SKM-1 treated with dmso at 0.1 percent for 144 hours (cell line): ENCODE measurements at regions not wholly inside any gene's neighbourhood (a gene's known extent, or its start where the extent isn't known, plus 50 kb on each side); places are given as distances from the start of the nearest gene placed in this dataset.

Source experiments
- DNase-seq: peaks from one replicate; lab custom pipeline; 2025; ENCODE audit not compliant: unreplicated experiment; lab: John Stamatoyannopoulos, UW

DNA sequence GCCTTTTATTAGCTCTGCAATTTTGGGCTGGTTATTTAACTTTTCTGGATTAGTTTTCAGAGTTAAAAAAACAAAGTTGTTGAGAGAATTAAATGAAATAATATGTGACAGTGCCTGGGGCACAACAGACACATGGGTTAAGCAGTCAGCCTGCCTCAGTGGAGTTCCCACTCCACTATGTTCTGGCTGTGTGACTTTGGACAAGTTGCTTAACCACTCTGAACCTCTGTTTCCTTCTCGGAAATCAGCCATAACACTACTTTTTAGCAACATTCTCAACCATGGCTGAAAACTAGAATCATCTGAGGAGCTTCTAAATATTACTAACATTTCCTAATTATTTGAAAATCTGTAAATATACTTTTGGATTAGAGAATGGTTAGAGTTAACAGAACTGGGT, 56.5 kb upstream of the SLC6A11 start:
- no peak for DNase-seq

DNA sequence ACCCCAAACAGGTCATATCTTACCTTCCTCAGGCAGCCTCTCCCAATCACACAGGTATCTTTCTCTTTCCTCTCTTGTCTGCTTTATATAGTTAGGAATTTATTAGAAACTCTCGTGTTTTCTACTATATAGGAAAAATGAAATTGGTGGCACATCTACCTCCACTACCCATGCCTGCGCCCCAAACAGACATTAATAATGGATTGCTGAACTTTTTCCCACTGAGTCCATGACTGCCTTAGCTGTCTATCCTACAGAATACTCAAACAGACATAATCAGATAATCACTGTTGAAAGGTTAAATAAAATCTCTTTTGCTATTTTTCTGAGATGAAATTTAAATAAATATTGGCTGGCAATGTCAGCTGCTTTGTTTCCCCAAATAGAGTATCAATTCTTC, 55.8 kb upstream of the SLC6A11 start:
- no peak for DNase-seq

DNA sequence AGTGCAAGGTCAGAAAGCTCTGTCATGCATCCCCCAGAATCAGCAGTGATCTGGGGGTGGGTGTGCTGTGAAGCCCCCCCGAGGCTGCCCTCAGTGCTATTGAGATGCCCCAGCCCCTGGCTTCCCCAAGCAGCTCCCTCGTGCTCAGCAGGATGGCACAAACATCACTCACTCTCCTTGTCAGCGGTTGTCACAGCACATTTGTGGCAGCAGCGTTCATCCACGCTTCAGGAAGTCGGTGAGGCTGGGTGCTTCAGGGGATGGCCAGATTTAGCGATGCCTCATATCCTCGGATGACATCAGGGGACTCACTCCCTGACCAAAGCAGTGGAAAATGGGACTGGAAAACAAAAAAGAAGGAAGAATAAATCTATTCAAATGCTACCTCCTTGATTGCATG, 54.4 kb upstream of the SLC6A11 start:
- no peak for DNase-seq

DNA sequence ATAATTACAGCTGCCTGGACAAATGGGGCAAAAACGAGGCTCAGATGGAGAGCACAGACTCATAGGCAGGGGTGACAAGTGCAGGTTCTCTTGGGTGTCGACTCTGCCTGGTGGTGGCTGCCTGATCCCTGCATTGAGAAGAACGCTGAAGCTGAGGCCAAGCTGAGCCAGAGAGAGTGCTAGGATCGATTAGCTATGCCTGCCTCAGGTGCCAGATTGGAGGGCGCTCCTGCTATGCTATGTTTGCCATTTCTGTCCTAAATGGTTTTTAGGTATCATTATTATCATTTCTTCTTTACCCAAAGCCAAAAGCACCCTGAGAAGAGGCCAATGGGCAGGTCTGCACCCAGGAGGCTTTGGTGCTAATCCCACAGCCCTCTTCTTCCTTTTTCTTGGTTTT, 53.9 kb upstream of the SLC6A11 start:
- DNase-seq: no peak

DNA sequence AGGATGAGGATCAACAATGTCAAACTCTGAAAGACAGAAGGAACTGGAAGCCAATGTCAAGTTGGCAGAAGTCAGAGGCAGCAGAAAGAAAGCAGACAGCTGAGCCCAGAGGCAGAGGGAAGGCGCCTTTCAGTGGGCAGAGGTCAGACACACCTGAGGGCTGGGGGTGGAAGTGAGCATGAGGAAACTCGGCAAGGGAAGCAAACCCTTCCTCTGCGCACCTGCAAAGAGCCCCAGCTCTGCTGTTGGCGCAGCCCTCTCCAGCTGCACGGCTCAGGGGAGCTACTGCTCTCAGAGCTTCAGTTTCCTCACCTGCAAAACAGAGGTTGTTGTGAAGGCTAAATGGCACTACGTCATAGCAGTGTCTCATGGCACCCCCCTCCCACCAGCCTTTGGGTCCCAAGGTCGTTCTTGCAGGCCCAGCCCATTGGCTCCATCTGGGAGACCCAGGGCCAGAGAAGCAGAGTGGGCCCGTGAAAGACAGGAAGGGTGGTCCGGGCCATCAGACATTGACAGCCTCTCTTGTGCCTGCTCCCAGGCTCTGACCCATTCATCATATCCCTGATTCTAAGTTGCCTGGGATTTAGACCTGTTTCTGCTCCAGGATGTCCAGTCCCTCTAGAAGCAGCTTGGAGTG, 53.3 kb upstream of the SLC6A11 start:
- DNase-seq: no peak

DNA sequence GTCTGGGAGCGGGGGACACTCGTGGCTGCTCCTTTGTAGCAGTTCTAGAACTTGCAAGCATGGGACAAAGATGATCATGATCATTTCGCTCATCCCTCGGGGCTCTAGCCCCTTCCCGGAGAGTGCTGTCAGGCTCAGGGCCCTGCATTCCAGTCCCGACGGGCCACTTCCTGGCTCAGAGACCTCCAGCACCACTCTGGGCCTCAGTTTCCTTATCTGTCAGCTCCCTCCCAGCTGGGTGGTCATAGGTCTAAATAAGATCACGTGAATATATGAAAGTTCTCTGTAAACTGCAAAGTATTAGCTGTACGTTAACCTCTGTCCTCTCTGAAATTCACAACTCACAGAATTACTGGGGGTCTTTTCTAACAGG, 52.8 kb upstream of the SLC6A11 start:
- no peak for DNase-seq

DNA sequence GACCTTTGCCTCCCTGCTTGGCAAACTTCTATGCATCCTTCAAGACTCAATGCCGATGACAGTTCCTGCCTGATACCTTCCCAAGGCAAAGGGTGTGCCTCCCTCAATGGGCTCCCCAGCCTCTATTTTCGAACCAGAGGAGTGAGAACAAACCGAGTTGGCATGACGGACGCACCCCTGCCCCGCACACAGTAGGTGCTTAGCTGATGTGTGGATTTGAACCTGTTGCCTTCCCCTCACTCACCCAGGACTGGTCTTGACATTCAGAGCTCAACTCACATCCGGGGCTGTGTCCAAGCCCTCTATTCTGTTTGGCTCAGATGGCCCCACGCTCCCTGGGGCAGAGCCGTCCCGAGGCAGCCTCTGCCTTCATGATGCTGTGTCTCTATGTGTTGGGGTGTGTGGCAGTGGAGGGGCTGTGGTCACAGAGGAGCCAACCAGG, 52.2 kb upstream of the SLC6A11 start:
- no peak for DNase-seq

DNA sequence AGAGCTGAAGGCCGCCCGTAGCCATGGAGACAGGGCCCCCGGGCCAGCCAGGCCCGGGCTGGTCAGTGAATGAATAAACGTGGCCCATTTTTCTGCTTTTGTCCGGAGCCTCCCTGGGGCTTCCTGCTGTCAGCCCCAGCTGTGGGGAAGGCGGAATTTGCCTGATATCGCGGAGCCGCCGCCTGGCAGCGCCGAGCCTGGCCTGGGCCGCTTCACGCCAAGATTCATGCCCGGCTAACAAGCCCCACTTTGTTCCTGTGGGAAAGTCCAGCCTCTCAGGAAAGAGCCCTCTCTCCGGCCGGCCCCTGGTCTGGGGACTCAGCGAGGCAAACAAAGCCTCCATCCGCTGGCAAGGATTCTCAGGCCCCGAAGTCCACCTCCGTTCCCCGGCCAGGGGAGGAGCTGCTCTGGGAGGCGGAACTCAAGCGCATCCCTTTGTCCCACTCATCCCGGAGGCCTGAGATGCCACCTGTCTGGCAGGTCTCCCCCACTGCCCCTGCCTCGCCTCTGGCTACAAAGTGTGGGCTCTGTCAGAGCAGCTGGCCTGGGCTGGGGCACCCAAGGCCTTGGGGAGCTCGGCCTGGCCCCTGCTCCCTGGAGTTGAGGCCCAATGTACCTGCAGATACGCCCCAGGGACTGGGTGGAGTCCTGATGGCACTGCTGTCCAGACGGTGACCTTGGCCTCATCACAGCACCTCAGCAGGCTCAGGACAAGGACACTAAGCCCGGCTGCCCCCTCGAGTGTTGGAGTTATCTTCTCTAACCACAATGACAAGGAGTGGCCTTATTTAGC, 51.6 kb upstream of the SLC6A11 start:
- DNase-seq: no peak

DNA sequence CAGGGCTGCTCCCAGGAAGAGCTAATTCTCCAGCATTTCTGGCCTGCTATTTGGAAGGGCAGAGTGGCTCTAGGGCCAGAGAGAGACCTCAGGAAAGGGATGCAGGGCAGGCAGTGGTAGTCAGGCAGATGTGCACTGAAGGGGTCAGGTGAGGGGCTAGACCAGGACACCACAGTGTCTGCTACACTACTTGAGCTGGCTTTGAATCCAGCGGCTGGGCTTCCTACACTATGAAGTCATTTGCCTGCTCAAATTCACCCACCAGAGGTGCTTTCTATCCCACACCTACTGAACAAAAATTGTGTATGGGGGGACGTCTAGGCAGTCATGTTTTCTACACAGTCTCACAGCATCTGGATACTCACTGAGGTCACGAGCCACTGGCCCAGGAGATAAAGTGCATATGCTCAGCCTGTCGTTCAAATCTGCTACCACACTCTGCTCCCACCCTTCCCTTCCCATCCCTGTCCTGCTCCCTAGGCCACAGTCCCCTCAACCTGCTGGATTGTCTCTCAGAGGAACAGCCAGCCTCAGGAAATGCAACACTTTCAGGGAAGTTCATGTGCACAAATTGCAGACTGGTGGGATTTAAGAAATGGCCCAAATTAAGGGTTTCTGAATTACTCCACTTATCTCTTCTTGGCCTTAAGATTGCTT, 49.9 kb upstream of the SLC6A11 start:
- DNase-seq: no peak
